ENCODE measurements at regions not wholly inside any gene's neighbourhood (a gene's known extent, or its start where the extent isn't known, plus 50 kb on each side); places are given as distances from the start of the nearest gene placed in this dataset.

DNA sequence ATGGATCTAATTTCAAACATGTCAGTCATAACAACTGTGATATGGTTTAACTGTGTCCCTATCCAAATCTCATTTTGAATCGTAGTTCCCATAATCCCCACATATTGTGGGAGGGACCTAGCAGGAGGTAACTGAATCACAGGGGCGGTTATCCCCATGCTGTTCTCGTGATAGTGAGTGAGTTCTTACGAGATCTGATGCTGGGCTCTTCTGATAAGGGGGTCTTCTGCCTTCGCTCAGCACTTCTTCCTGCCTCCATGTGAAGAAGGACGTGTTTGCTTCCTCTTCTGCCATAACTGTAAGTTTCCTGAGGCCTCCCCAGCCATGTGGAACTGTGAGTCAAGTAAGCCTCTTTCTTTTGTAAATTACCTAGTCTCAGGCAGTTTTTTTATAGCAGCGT, 138.0 kb upstream of the PCGF5 start:
- peaks cover 0 to 7% (median 7%) of the 10 kb centered on the region in 4 donors for H3K4me1 ChIP-seq
- H3K27me3 ChIP-seq = no peaks in the 10 kb centered on the region
- no peak for TF ChIP-seq EP300 (IDR thresholded peaks at IDR 0.05)
- TF ChIP-seq POLR2A (IDR thresholded peaks at IDR 0.05) = no peak
- TF ChIP-seq, protein P1, sequence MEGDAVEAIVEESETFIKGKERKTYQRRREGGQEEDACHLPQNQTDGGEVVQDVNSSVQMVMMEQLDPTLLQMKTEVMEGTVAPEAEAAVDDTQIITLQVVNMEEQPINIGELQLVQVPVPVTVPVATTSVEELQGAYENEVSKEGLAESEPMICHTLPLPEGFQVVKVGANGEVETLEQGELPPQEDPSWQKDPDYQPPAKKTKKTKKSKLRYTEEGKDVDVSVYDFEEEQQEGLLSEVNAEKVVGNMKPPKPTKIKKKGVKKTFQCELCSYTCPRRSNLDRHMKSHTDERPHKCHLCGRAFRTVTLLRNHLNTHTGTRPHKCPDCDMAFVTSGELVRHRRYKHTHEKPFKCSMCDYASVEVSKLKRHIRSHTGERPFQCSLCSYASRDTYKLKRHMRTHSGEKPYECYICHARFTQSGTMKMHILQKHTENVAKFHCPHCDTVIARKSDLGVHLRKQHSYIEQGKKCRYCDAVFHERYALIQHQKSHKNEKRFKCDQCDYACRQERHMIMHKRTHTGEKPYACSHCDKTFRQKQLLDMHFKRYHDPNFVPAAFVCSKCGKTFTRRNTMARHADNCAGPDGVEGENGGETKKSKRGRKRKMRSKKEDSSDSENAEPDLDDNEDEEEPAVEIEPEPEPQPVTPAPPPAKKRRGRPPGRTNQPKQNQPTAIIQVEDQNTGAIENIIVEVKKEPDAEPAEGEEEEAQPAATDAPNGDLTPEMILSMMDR (IDR thresholded peaks at IDR 0.05) = no peak
- no peak overlapping the region for H3K27ac ChIP-seq
- no peaks in the 10 kb centered on the region for H3K36me3 ChIP-seq
- intact Hi-C loops (cut with DNase I) = no loop called here
- no peak overlapping the region for H3K4me3 ChIP-seq
- H3K9me3 ChIP-seq = no peaks in the 10 kb centered on the region
- no peak for DNase-seq
- WGBS, 2 donors = 81 to 88% methylated on average over 7 of the region's 7 CpGs

DNA sequence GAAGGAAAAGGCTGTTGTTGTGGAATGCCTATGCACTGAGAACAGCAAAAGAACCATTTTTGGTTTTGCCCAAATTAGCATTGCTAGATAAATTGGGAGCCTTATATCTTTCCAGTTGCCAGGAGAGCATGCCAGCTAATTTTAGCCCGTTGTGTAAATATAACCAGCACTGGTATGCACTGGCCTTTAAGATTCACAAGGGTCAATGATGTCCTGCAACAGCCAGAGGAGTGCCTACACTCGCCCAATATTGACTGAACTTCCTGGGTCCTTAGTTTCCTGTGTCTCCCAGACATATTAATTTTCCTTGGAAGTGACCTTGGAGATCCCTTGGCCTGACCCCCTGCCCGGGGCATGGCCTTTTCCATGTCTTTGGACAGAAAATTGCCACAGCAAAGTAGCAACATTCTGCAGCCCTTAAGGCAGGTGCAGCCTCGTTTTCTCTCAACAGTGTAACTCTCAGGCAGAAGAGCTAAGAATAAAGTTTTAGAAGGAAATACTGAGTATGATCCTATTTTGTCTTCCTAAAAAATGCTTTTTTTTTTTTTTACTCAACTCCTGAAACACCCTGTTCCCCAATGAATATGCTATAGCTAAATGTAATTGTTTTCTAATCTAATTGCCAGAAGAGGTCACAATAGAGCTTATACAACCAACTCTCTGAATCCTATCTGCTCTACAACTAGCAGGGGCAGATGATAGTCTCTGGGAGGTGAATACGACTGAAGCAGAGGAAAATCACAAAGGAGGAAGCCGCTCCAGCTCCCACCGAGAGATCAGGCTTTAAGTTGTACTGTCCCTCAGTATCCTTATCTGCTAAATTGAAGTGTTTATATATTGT, 131.9 kb upstream of the PCGF5 start:
- intact Hi-C loops (cut with DNase I) = loop anchor here (2.0 kb wide), 1 partner anchor 162 kb away; no protein-coding TSS in a partner anchor
- Histone ChIP-seq H3K4me3 (no peak overlapping the region), H3K36me3 (no peaks in the 10 kb centered on the region), H3K27me3 (no peaks in the 10 kb centered on the region), H3K9me3 (peaks cover 0 to 4% (median 0%) of the 10 kb centered on the region in 4 donors), H3K27ac (peak overlapping the region in 3 of 4 donors; percentile 5 to 16 (median 5)), H3K4me1 (peaks cover 0 to 18% (median 15%) of the 10 kb centered on the region in 4 donors)
- 48 to 54% methylated on average over 7 of the region's 7 CpGs for WGBS, 2 donors
- TF ChIP-seq, protein P1 (IDR thresholded peaks at IDR 0.05) = no peak
- TF ChIP-seq POLR2A (IDR thresholded peaks at IDR 0.05) (no peak), EP300 (IDR thresholded peaks at IDR 0.05) (no peak), POLR2AphosphoS5 (IDR thresholded peaks at IDR 0.05) (no peak)
- no peak for DNase-seq

DNA sequence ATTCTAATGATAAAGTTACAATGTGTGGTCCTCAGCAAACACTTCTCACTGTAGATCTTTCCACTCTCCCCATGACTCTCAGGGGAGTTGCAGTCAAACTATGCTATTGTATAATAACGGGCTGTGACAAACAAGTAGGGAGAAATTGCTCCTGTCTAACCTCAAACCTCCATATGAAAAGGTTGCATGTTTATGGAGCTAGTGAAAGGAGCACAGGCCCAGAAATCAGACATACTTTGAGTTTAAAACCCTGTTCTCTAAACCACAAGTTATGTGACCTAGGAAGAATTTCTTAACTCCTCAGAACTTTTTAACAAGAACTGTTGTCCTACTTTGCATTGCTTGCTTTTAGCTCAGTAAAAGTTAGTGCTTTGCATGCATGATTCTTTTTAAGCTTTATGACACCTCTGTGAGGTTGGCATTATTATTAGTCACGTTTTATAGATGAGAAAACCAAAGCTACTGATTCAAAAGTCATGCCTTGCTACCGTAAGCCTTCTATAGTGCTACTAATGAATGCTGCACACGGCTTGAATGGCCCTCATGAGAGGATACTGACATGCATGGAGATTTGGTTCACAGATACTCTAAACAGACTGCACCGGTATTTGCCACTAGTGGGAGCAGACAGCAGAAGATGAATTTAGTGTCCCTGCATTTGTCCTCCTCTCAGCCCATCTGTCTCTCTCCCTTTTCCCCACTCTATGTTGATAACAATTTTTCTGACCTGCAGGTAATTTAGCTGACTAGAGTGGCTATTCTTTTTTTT, 129.5 kb upstream of the PCGF5 start:
- Histone ChIP-seq H3K27ac (no peak overlapping the region), H3K4me1 (peaks cover 0 to 18% (median 15%) of the 10 kb centered on the region in 4 donors), H3K36me3 (no peaks in the 10 kb centered on the region), H3K9me3 (peaks cover 0 to 10% (median 0%) of the 10 kb centered on the region in 4 donors), H3K27me3 (no peaks in the 10 kb centered on the region), H3K4me3 (no peak overlapping the region)
- TF ChIP-seq POLR2A (IDR thresholded peaks at IDR 0.05) (no peak), EP300 (IDR thresholded peaks at IDR 0.05) (no peak), POLR2AphosphoS5 (IDR thresholded peaks at IDR 0.05) (no peak)
- TF ChIP-seq, protein P1 (IDR thresholded peaks at IDR 0.05) = no peak
- DNase-seq = no peak
- WGBS, 2 donors = 65 to 66% methylated on average over 5 of the region's 5 CpGs
- intact Hi-C loops (cut with DNase I) = no loop called here

DNA sequence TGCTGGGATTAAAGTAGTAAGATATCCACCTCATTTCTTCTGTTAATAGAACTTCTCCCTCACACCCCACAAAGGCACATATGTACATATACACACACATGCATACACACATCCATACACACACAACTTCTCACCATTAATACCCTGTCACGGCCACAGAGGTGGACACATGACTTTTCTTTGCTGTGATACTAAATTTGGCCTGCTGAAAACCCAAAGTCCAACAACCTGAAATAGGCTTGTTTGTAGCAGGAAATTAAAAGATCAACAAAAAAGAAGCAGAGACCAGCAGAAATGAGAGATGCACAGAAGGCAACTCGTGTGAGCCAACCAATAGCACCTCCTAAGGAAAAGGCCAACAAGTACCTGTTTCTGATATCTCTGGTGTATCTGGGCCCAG, 128.7 kb upstream of the PCGF5 start:
- TF ChIP-seq, protein P1 (IDR thresholded peaks at IDR 0.05) = no peak
- TF ChIP-seq POLR2AphosphoS5 (IDR thresholded peaks at IDR 0.05) (no peak), POLR2A (IDR thresholded peaks at IDR 0.05) (no peak), EP300 (IDR thresholded peaks at IDR 0.05) (no peak)
- Histone ChIP-seq H3K9me3 (peaks cover 0 to 13% (median 0%) of the 10 kb centered on the region in 4 donors), H3K4me3 (no peak overlapping the region), H3K36me3 (no peaks in the 10 kb centered on the region), H3K27me3 (no peaks in the 10 kb centered on the region), H3K4me1 (peaks cover 0 to 18% (median 15%) of the 10 kb centered on the region in 4 donors), H3K27ac (no peak overlapping the region)
- intact Hi-C loops (cut with DNase I) = no loop called here
- WGBS, 2 donors = 90 to 92% methylated on average over 2 of the region's 2 CpGs
- no peak for DNase-seq

All from sigmoid colon (tissue), 6 donors.